Gastrocnemius medialis (tissue), 4 donors: ENCODE measurements at regions not wholly inside any gene's neighbourhood (a gene's known extent, or its start where the extent isn't known, plus 50 kb on each side); places are given as distances from the start of the nearest gene placed in this dataset.

ENCODE experiments used
- ATAC-seq, 2 donors: fragments of 150-250 bp; one replicate each; pipeline ENCODE4 v1.9.1; 2016
- DNase-seq, 2 donors: peaks; one replicate each; pipeline ENCODE4 v3.0.0-alpha.2; 2019
- H3K27ac ChIP-seq, 4 donors: fragments of 200-600 bp; sonication (generic); 1 replicate in 1 of 4; 2 replicates in 3 of 4; pipeline ENCODE4 v1.5.1; 2016 to 2018; ENCODE audit warnings: mild to moderate bottlenecking in 2 of 4, moderate library complexity in 1 of 4
- H3K27me3 ChIP-seq, 3 donors: fragments of 200-600 bp; sonication (generic) in 2 of 3; 1 replicate in 1 of 3; 2 replicates in 2 of 3; pipeline versions ENCODE4 v1.5.1 to v1.6.0; 2016 to 2019; ENCODE audit warnings: mild to moderate bottlenecking in 1 of 3, moderate library complexity in 1 of 3
- H3K36me3 ChIP-seq, 2 donors: fragments of 200-600 bp; sonication (generic) in 1 of 2; one replicate each; pipeline ENCODE4 v1.5.1; 2017 to 2018
- H3K4me1 ChIP-seq, 2 donors: fragments of 200-600 bp; sonication (generic) in 1 of 2; one replicate each; pipeline ENCODE4 v1.5.1; 2016 to 2017; ENCODE audit warnings: mild to moderate bottlenecking in 2 of 2
- H3K4me3 ChIP-seq, 4 donors: fragments of 200-600 bp; sonication (generic) in 3 of 4; 1 replicate in 1 of 4; 2 replicates in 3 of 4; pipeline ENCODE4 v1.5.1; 2016 to 2019; ENCODE audit warnings: mild to moderate bottlenecking in 2 of 4
- H3K9me3 ChIP-seq, 3 donors: fragments of 200-600 bp; sonication (generic) in 2 of 3; 1 replicate in 1 of 3; 2 replicates in 2 of 3; pipeline ENCODE4 v1.5.1; 2016 to 2019
- POLR2A ChIP-seq, 2 donors: fragments of 450-650 bp; IDR thresholded peaks; one replicate each; pipeline ENCODE4 v1.6.1; 2017; ENCODE audit warnings: antibody characterized with exemption in 2 of 2, mild to moderate bottlenecking in 2 of 2, moderate library complexity in 2 of 2
- in situ Hi-C, 4 donors: fragments of 200-750 bp; cut with MboI; loops; one replicate each; pipeline versions ENCODE4 v1.15.0 to v1.8.0; 2017; ENCODE audit warnings: low sequenced_read_pairs in 4 of 4
- intact Hi-C: fragments of 100-400 bp; cut with DNase I; formaldehyde crosslinking; loops from one replicate; pipeline ENCODE4 v1.15.1; 2023; ENCODE audit warnings: low total_unique reads
- TF ChIP-seq, protein P1 (sequence below), 5 experiments: fragments of 450-650 bp in 3 of 5; fragments of 200-600 bp in 2 of 5; sonication (generic) in 2 of 5; IDR thresholded peaks in 4 of 5; conservative IDR thresholded peaks in 1 of 5; 1 replicate in 4 of 5; 2 replicates in 1 of 5; pipeline ENCODE4 v1.5.1; 2016 to 2019; ENCODE audit warnings: antibody characterized with exemption in 5 of 5, mild to moderate bottlenecking in 3 of 5, moderate library complexity in 3 of 5

DNA sequence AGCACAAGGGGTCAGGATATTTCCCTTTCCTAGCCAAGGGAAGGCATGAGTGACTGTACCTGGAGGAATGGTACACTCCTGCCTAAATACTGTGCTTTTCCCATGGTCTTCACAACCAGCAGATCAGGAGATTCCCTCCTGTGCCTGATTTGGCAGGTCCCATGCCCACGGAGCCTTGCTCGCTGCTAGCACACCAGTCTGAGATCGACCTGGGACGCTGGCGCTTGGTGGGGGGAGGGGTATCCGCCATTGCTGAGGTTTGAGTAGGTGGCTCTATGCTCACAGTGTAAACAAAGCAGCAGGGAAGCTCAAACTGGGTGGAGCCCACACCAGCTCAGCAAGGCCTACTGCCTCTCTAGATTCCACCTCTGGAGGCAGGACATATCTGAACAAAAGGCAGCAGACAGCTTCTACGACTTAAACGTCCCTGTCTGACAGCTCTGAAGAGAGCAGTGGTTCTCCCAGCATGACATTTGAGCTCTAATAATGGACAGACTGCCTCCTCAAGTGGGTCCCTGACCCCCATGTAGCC is 486.0 kb upstream of the CHRM3 start:
- Histone ChIP-seq H3K4me3 (no peak overlapping the region), H3K9me3 (no peaks in the 10 kb centered on the region), H3K27me3 (no peaks in the 10 kb centered on the region), H3K36me3 (no peaks in the 10 kb centered on the region), H3K4me1 (no peaks in the 10 kb centered on the region), H3K27ac (no peak overlapping the region)
- intact Hi-C loops (no loop called here), in situ Hi-C loops (no loop called here)
- no peak for TF ChIP-seq POLR2A (IDR thresholded peaks at IDR 0.05)
- TF ChIP-seq, protein P1, sequence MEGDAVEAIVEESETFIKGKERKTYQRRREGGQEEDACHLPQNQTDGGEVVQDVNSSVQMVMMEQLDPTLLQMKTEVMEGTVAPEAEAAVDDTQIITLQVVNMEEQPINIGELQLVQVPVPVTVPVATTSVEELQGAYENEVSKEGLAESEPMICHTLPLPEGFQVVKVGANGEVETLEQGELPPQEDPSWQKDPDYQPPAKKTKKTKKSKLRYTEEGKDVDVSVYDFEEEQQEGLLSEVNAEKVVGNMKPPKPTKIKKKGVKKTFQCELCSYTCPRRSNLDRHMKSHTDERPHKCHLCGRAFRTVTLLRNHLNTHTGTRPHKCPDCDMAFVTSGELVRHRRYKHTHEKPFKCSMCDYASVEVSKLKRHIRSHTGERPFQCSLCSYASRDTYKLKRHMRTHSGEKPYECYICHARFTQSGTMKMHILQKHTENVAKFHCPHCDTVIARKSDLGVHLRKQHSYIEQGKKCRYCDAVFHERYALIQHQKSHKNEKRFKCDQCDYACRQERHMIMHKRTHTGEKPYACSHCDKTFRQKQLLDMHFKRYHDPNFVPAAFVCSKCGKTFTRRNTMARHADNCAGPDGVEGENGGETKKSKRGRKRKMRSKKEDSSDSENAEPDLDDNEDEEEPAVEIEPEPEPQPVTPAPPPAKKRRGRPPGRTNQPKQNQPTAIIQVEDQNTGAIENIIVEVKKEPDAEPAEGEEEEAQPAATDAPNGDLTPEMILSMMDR (IDR thresholded peaks at IDR 0.05 in 4 of 5, conservative IDR thresholded peaks at IDR 0.05 in 1 of 5): no peak
- no peak for ATAC-seq
- DNase-seq: no peak

DNA sequence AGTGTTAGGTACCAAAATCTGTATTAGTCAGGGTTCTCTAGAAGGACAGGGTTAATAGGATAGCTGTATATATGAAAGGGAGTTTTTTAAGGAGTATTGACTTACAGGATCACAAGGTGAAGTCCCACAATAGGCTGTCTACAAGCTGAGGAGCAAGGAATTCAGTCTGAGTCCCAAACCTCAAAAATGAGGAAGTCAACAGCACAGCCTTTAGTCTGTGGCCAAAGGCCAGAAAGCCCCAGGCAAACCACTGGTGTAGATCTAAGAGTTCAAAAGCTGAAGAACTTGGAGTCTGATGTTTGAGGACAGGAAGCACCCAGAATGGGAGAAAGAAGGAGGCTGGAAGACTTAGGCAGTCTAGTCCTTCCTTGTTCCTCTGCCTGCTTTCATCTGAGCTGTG is 487.5 kb upstream of the CHRM3 start:
- H3K4me3 ChIP-seq: no peak overlapping the region
- no peak for TF ChIP-seq POLR2A (IDR thresholded peaks at IDR 0.05)
- TF ChIP-seq, protein P1 (IDR thresholded peaks at IDR 0.05 in 4 of 5, conservative IDR thresholded peaks at IDR 0.05 in 1 of 5): no peak
- H3K27ac ChIP-seq: no peak overlapping the region
- DNase-seq (no peak), ATAC-seq (no peak)
- H3K27me3 ChIP-seq: no peaks in the 10 kb centered on the region
- intact Hi-C loops: no loop called here
- H3K9me3 ChIP-seq: no peaks in the 10 kb centered on the region
- in situ Hi-C loops: no loop called here
- no peaks in the 10 kb centered on the region for H3K4me1 ChIP-seq
- no peaks in the 10 kb centered on the region for H3K36me3 ChIP-seq

DNA sequence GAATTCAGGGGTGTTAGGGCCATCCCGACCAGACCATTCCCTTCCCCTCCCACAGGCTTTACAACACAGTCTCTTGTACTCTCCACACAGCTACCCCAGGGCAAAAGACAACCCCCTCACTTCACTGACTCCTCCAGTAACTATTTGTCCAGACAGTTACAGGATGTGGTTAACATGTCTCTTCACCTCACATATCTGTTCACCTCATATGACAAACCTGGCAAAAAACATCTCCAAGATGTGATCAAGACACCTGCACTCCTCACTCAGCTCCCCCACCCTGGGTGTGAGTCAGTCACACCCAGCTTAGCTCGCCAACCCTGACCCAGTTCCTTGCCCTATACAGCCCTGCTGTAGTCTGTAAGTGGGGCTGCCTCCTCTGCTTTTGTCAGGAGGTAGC is 490.5 kb upstream of the CHRM3 start:
- DNase-seq: no peak
- TF ChIP-seq, protein P1 (IDR thresholded peaks at IDR 0.05 in 4 of 5, conservative IDR thresholded peaks at IDR 0.05 in 1 of 5): no peak
- no peak for TF ChIP-seq POLR2A (IDR thresholded peaks at IDR 0.05)
- no peaks in the 10 kb centered on the region for H3K9me3 ChIP-seq
- intact Hi-C loops: no loop called here
- no peaks in the 10 kb centered on the region for H3K4me1 ChIP-seq
- H3K36me3 ChIP-seq: no peaks in the 10 kb centered on the region
- ATAC-seq: no peak
- no peak overlapping the region for H3K27ac ChIP-seq
- no peak overlapping the region for H3K4me3 ChIP-seq
- in situ Hi-C loops: no loop called here
- H3K27me3 ChIP-seq: no peaks in the 10 kb centered on the region

DNA sequence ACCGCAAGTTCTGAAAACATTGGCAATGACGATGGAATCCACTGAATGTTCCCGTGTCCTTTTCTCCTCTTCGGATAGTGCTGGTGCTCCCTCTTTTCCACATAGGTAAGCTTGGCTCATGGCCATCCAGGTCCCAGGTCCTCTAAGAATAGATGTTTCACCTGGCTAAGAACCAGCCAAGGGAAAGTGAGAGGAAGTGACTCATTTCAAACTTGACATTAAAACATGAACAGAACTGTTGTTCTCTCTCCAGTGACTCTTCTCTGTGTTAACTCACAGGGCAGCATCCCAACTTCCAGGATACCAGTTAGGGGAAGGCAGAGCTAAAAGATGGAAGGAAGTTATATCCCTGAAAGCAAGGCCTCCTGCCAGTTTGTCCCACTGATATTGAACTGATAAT is 493.8 kb upstream of the CHRM3 start:
- H3K36me3 ChIP-seq: no peaks in the 10 kb centered on the region
- no peak overlapping the region for H3K27ac ChIP-seq
- ATAC-seq (no peak), DNase-seq (no peak)
- no peaks in the 10 kb centered on the region for H3K4me1 ChIP-seq
- intact Hi-C loops (no loop called here), in situ Hi-C loops (no loop called here)
- H3K27me3 ChIP-seq: no peaks in the 10 kb centered on the region
- H3K4me3 ChIP-seq: no peak overlapping the region
- no peaks in the 10 kb centered on the region for H3K9me3 ChIP-seq
- TF ChIP-seq POLR2A (IDR thresholded peaks at IDR 0.05): no peak
- TF ChIP-seq, protein P1 (IDR thresholded peaks at IDR 0.05 in 4 of 5, conservative IDR thresholded peaks at IDR 0.05 in 1 of 5): no peak
